ENCODE measurements at regions not wholly inside any gene's neighbourhood (a gene's known extent, or its start where the extent isn't known, plus 50 kb on each side); places are given as distances from the start of the nearest gene placed in this dataset.
A peak's percentile ranks its signal among the peaks of the same experiment; 100 is the strongest.

DNA sequence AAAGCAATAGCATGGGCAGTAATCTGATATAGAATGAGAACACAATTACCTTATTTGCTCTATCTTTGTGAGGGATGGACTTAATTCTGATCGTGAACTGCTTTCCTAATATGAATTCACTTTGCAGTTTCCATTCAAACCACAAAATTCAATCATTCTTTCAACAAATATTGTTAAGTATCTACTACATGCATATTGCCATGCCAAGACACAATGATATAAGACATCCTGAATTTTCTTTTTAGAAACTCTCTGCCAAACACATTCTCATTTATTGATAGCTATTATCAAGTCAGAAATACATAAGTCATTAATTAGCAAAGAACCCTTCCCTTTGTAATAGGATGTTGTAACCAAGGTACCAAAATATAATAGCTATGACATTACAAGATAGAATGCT, 121.6 kb upstream of the TARS1 start:
- H3K4me3 ChIP-seq, result no peak overlapping the region
- ATAC-seq (no peak), FAIRE-seq (no peak), DNase-seq (no peak)
- H3K27ac ChIP-seq, result no peak overlapping the region
- H3K36me3 ChIP-seq, result no peaks in the 10 kb centered on the region
- WGBS, 2 donors, result 50 to 59% methylated on average over 1 of the region's 1 CpG
- no peaks in the 10 kb centered on the region for H3K9me3 ChIP-seq
- no peaks in the 10 kb centered on the region for H3K4me1 ChIP-seq
- intact Hi-C loops (cut with DNase I), result no loop called here
- H3K27me3 ChIP-seq, result no peaks in the 10 kb centered on the region
- TF ChIP-seq, protein P1, sequence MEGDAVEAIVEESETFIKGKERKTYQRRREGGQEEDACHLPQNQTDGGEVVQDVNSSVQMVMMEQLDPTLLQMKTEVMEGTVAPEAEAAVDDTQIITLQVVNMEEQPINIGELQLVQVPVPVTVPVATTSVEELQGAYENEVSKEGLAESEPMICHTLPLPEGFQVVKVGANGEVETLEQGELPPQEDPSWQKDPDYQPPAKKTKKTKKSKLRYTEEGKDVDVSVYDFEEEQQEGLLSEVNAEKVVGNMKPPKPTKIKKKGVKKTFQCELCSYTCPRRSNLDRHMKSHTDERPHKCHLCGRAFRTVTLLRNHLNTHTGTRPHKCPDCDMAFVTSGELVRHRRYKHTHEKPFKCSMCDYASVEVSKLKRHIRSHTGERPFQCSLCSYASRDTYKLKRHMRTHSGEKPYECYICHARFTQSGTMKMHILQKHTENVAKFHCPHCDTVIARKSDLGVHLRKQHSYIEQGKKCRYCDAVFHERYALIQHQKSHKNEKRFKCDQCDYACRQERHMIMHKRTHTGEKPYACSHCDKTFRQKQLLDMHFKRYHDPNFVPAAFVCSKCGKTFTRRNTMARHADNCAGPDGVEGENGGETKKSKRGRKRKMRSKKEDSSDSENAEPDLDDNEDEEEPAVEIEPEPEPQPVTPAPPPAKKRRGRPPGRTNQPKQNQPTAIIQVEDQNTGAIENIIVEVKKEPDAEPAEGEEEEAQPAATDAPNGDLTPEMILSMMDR (IDR thresholded peaks at IDR 0.05), result no peak

DNA sequence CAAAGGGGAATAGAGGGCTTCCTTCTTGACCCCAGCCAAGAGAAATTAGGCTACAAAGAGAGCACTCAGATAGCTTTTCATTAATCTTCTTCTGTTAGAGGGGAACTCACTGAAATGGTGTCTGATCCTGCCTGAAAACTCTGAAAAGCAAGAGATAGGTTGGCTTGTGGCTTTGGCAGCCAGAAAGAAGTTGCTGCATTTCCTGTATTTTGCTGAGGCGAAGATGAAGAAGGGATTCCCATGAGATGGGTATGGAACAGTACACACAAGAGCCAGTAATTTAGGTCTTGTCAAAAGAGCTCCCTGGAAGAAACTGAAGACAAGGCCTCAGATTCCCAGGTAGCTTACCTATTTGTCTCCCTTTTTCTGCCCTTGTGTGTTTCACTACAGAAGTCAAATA, 120.9 kb upstream of the TARS1 start:
- FAIRE-seq (no peak), DNase-seq (no peak), ATAC-seq (peak in 1 of 4 donors; percentile 35)
- H3K4me3 ChIP-seq, result no peak overlapping the region
- no peak overlapping the region for H3K27ac ChIP-seq
- H3K27me3 ChIP-seq, result no peaks in the 10 kb centered on the region
- WGBS, 2 donors, result 41 to 54% methylated on average over 1 of the region's 1 CpG
- H3K36me3 ChIP-seq, result no peaks in the 10 kb centered on the region
- H3K4me1 ChIP-seq, result no peaks in the 10 kb centered on the region
- H3K9me3 ChIP-seq, result no peaks in the 10 kb centered on the region
- TF ChIP-seq, protein P1 (IDR thresholded peaks at IDR 0.05), result no peak
- intact Hi-C loops (cut with DNase I), result no loop called here

DNA sequence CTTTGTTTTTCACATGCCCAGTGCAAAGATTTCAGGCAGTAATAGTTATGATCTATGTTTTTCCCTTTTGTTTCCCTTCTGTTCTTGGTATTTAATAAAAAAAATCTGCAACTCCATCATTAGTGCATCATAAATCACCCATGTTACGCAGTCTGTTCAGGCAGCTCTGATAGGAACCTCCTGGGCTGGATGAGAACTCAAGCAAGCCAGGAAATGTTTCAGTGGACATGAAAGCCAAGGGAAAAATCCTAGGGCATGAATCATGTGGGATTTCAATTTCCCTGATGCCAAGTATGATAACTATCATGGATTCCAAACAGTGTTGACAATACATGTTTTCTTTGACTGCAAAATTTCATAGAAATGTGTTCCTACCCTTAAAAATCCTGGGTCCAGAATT, 119.7 kb upstream of the TARS1 start:
- no peaks in the 10 kb centered on the region for H3K4me1 ChIP-seq
- DNase-seq (peak in 1 of 6 donors; percentile 6), ATAC-seq (peak in 3 of 4 donors; percentile 48 to 75 (median 67)), FAIRE-seq (peak; percentile 17)
- intact Hi-C loops (cut with DNase I), result no loop called here
- H3K27ac ChIP-seq, result no peak overlapping the region
- H3K9me3 ChIP-seq, result no peaks in the 10 kb centered on the region
- H3K4me3 ChIP-seq, result no peak overlapping the region
- H3K36me3 ChIP-seq, result no peaks in the 10 kb centered on the region
- TF ChIP-seq, protein P1 (IDR thresholded peaks at IDR 0.05), result no peak
- 42 to 63% methylated on average over 1 of the region's 1 CpG for WGBS, 2 donors
- H3K27me3 ChIP-seq, result no peaks in the 10 kb centered on the region

DNA sequence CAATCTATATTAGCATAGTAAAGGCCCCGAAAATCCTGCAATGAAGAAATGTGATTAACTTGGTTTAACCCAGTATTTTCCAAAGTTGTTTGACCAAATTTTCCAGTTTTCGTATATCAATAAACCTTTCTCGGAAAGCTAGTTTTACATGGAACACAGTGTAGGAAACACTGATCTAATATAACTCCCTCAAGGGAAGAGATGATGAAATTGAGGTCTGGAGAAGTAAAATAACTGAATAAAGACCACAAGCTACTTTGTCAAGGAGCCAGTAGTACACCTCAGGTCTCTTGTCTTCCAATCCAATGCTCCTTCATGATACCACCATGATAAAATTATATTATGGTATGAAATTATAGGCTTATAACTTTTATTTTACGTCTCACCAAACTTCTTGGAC, 118.1 kb upstream of the TARS1 start:
- Histone ChIP-seq H3K4me1 (no peaks in the 10 kb centered on the region), H3K27me3 (no peaks in the 10 kb centered on the region), H3K27ac (no peak overlapping the region), H3K9me3 (no peaks in the 10 kb centered on the region), H3K36me3 (no peaks in the 10 kb centered on the region), H3K4me3 (no peak overlapping the region)
- TF ChIP-seq, protein P1 (IDR thresholded peaks at IDR 0.05), result no peak
- DNase-seq (no peak), ATAC-seq (no peak), FAIRE-seq (no peak)
- intact Hi-C loops (cut with DNase I), result no loop called here
- WGBS, 2 donors, result 70 to 82% methylated on average over 4 of the region's 4 CpGs

DNA sequence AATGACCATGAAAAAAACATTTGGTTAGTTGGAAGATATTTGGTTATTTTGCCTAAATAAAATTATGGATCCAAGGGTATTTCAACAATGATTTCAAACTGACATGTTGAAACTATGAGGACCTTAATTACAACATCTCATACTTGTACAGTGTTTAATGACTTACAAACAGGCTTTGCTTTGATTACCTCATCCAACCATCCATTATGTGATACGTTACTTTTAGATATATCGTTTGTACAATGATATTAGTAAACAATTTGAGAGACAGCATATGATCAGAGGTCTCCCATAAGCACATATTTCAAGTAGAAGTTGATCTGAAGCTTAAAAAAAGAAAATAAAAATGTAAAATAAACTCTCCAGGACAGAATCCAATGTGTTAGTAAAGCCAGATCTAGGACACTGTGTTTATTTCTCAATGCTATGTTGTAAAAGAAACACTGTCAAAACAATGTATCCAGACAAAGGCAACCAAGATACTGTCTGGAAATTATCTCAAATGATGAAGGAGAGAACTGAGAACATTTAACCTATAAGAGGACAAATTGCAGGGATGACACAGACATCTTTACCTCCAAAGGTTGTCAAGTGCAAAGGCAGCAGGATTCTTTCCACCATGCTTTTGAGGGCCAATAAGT, 116.0 kb upstream of the TARS1 start:
- peak; percentile 69 for FAIRE-seq
- Histone ChIP-seq H3K4me3 (no peak overlapping the region), H3K4me1 (no peaks in the 10 kb centered on the region), H3K36me3 (no peaks in the 10 kb centered on the region), H3K27ac (no peak overlapping the region), H3K9me3 (no peaks in the 10 kb centered on the region), H3K27me3 (no peaks in the 10 kb centered on the region)
- ATAC-seq, result no peak
- DNase-seq, result no peak
- TF ChIP-seq, protein P1 (IDR thresholded peaks at IDR 0.05), result no peak
- intact Hi-C loops (cut with DNase I), result no loop called here
- 54 to 57% methylated on average over 2 of the region's 2 CpGs for WGBS, 2 donors
